Inflammatory macrophage treated with lipopolysaccharide for 1 hour (primary cell): ENCODE measurements at regions not wholly inside any gene's neighbourhood (a gene's known extent, or its start where the extent isn't known, plus 50 kb on each side); places are given as distances from the start of the nearest gene placed in this dataset.

Experiments
- DNase-seq, 2 donors: peaks; one replicate each; pipeline ENCODE4 v3.0.0-alpha.2; 2020 to 2022

GRCh38 chr4:130092187-130093015 is 996.4 kb downstream of the C4orf33 start:
- DNase-seq, result no peak

DNA sequence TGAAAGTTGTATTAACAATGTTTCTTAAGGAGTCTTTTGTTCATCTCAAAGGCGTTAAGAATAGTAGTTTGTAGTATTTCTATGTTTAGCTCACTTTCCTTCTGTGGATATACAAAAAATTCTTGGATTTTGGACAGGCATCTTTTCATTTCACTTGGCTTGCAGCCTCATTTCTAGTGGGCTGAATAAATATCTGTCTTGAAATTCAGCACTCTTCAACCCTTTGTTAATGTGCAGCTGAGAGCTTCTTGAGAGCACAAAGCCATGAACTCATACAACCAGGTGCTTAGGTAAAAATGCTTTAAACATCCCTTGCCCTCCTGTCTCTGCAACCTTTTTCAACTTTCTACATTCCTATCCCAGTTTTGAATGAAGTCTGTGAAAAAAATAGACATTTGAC is 1003.2 kb downstream of the C4orf33 start:
- no peak for DNase-seq

GRCh38 chr4:130110189-130110588 is 1014.2 kb downstream of the C4orf33 start:
- no peak for DNase-seq

DNA sequence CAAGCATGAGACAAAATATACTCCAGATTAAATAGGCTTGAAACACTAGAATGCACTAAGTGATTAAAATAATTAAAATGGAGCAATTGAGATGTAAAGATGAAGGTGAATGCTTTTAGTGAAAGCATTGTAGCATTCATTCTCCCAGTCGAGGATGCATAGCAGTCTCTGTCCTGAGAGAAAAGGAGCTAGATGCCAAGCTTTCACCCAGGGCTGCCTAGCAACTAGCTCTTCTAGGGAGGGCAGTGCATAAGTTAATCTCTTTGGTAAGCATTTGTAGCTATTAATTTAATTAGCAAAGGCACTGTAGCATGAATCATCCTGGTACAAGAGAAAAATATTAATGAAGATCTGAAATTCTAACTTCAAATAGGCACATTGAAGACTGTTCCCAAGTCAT is 1014.8 kb downstream of the C4orf33 start:
- no peak for DNase-seq

- no peak for DNase-seq
Measured at GRCh38 chr4:130124066-130124465, 1028.1 kb downstream of the C4orf33 start.

DNA sequence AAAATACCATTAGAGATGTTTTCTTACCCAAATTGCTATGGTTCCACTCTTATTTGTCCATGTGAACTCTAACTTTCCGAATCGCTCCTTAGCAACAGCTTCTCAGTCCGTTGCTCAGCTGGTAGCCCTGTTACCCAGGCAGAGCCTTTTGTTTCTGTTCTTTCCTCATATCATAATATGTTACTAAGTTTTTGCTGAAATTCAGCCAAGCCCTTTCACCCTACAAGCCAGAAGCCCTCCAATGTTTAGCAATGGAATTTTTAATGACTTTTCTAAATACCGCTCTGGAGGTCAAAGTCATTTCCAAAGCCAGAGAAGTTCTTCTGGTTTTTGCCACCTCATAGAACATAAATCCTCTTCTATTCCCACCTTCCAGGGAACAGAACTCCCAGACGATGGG is 1029.5 kb downstream of the C4orf33 start:
- DNase-seq, result no peak

- DNase-seq, result no peak
Measured at GRCh38 chr4:130127297-130127696, 1031.3 kb downstream of the C4orf33 start.

DNA sequence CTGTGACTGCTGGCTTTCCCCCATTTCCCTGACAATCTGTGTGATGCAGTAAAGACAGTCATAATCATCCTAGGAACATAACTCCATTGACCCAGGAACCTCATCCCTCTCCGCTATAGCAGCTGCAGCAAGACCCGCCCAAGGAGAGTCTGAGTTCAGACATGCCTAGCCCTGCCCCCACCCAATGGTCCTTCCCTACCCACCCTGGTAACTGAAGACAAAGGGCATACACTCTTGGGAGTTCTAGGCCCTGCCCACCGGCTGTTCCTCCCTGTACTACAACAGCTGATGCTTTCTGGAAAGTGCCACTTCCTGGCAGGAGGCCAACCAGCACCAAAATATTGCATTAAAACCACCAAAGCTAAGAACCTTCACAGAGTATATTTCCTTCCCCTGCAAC is 1035.6 kb downstream of the C4orf33 start:
- no peak for DNase-seq

- DNase-seq, result no peak
Measured at GRCh38 chr4:130141651-130142050, 1045.7 kb downstream of the C4orf33 start.

GRCh38 chr4:130143656-130144055 is 1047.7 kb downstream of the C4orf33 start:
- DNase-seq, result no peak

DNA sequence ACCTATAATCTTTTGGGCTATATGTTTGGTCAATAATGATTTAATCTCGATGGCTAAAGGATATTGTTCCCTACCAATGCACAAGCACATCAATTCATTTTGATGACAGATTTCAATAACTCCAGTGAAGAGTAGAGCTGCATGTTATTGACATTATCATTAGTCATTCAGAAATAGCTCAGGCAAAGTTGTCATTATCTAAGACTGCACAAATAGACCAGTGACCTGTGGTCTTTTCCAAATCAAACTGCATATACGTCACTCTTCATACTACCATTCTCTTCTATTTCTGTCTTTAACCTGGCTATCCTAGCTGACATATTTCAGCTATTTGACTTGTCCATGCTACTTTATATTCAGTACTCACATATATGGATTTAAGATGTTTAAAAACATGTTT is 1050.8 kb downstream of the C4orf33 start:
- DNase-seq, result no peak

DNA sequence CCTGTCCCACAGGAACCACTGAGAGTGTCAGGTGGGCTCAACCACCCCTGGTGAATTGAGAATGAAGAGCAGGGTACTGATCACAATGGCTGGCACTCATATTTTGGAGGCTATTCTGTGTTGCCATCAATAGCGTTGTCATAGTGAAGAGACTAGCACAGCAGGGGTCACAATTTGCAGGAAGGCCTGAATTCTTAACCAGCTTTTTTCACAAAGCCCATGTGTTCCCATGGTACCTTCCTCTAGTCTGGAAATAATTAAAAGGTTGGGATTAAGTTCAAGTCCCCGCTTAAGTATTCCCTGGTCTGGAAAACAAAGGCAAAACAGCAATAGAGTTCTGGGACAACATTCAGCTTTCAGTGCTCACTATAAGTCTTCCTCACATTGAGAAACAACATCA is 1051.7 kb downstream of the C4orf33 start:
- DNase-seq, result no peak

- DNase-seq, result no peak
Measured at GRCh38 chr4:130154901-130155300, 1058.9 kb downstream of the C4orf33 start.

- DNase-seq, result no peak
Measured at GRCh38 chr4:130163701-130164100, 1067.7 kb downstream of the C4orf33 start.

GRCh38 chr4:130165381-130165780 is 1069.4 kb downstream of the C4orf33 start:
- DNase-seq, result no peak

- DNase-seq, result no peak
Measured at GRCh38 chr4:130172156-130172555, 1076.2 kb downstream of the C4orf33 start.

GRCh38 chr4:130178106-130178505 is 1082.2 kb downstream of the C4orf33 start:
- no peak for DNase-seq

DNA sequence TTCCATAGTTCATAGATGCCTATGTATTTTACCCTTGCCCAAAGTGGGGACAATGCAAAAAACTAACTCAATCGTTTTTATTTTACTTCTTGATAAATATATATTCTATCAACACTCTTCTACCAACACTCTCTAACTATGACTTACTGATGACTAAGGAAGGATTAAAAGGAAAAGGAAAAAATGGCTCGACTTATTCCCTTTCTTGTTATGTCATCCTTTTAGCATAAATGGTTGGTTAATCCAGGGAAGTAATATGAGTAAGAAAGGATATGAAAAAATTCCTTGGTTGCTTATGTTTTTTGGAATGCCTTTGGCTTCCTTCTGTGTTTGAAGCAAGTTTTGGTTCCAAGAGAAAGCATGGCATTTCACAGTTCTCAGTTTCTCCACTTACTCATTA is 1087.1 kb downstream of the C4orf33 start:
- no peak for DNase-seq

DNA sequence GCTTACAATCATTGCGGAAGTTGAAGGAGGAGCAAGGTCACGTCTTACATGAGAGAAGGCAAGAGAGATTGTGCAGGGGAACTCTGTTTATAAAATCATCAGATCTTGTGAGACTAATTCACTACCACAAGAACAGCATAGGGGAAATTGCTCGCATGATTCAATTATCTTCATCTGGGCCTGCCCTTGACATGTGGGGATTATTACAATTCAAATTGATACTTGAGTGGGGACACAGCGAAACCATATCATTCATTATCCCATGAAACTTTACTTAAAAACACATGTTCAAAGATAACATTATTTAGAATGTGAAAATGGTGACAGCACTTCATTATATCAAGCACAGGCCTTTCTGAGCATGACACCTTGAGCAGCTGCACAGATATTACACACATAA is 1087.8 kb downstream of the C4orf33 start:
- DNase-seq, result no peak

DNA sequence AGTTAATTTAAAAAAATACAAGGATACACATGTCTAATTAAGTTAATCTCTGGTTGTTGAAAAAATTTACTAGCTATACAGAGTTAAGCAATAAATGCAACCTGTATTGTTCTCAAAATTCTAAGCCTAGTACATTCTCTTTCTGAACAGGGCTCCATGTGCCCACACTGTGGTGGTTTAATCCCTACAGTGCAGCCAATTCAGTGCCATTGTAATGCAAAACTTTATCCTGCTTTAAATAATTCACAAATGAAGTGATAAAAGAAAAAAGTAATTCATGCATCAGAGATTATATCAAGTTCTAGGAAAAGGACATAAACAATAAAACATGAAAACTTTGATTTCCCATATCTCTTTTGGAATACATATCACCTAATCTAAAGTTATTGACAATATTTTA is 1089.2 kb downstream of the C4orf33 start:
- DNase-seq, result no peak

- DNase-seq, result no peak
Measured at GRCh38 chr4:130186931-130187330, 1091.0 kb downstream of the C4orf33 start.

DNA sequence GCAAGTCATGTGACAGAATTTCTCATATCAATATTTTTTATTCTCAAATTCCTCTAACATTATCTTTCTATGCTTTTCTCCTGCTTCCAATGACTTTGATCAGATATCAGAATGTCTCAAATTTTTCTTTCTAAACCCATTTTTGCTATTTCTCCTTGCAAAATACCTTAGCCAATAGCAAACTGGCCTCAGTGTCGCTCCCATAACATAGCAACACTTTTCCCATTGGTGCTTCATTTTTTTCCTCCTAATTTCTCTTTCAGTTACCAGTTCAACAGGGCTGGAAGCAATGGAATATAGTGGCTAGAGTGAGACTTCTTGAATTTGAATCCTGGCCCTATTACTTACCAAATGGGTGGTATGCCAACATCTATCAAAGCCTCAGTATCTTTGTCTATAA is 1091.6 kb downstream of the C4orf33 start:
- no peak for DNase-seq

DNA sequence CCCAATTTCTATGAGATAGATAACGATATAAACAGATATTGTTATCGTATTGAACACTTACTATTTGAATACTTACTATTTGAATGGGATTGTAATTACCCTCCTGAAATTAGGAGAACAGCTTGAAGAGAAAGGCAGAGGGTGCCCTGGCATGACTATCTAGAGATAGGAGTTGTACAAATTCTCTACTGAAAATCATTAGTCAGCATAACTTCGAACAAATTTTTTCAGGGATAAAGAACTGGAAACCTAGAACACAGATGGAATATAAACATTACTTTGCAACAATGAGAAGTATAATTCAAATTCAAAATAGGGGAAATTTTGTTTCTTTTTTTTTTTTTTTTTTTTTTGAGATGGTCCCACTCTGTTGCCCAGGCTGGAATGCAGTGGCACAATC is 1096.8 kb downstream of the C4orf33 start:
- DNase-seq, result no peak

DNA sequence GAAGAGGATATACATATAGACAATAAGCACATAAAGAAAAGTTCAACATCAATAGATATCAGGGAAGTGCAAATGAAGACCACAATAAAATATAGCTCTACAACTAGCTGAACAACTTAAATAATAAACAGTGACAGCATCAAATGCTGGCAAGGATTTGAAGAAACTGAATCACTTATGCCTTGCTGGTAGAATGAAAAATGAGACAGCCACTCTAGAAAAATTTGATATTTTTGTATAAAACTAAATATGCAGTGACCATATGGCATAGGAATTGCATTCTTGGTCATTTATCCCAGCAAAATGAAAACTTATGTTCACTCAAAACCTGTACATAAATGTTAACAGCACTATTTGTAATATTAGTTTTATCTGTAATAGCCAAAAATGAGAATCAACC is 1102.0 kb downstream of the C4orf33 start:
- DNase-seq, result no peak

GRCh38 chr4:130203571-130203970 is 1107.6 kb downstream of the C4orf33 start:
- no peak for DNase-seq
